Head of caudate nucleus (tissue), 42 donors: ENCODE measurements at regions not wholly inside any gene's neighbourhood (a gene's known extent, or its start where the extent isn't known, plus 50 kb on each side); places are given as distances from the start of the nearest gene placed in this dataset.

Source experiments
- DNase-seq, 42 donors: peaks; one replicate each; pipeline versions ENCODE4 v3.0.0 to v3.0.0-alpha.2; 2020 to 2021; ENCODE audit warnings: mixed read lengths in 7 of 42
- intact Hi-C: fragments of 100-400 bp; cut with DNase I; formaldehyde crosslinking; loops from one replicate; pipeline ENCODE4 v1.15.0; 2022

GRCh38 chr3:103082501-103082900, 647.7 kb downstream of the ZPLD1 start:
- no peak for DNase-seq
- intact Hi-C loops, result no loop called here

- DNase-seq, result no peak
- intact Hi-C loops, result no loop called here
These were observed 649.2 kb downstream of the ZPLD1 start for GRCh38 chr3:103083848-103084631.

- no peak for DNase-seq
- intact Hi-C loops, result no loop called here
These were observed 650.6 kb downstream of the ZPLD1 start for GRCh38 chr3:103085465-103085864.

GRCh38 chr3:103089758-103090157, 654.9 kb downstream of the ZPLD1 start:
- no peak for DNase-seq
- intact Hi-C loops, result no loop called here

GRCh38 chr3:103105206-103105605, 670.4 kb downstream of the ZPLD1 start:
- intact Hi-C loops, result no loop called here
- DNase-seq, result no peak

GRCh38 chr3:103112273-103112672, 677.5 kb downstream of the ZPLD1 start:
- no peak for DNase-seq
- intact Hi-C loops, result no loop called here

- intact Hi-C loops, result no loop called here
- DNase-seq, result no peak
These were observed 691.3 kb downstream of the ZPLD1 start for GRCh38 chr3:103126115-103126514.

- intact Hi-C loops, result no loop called here
- no peak for DNase-seq
These were observed 692.3 kb downstream of the ZPLD1 start for GRCh38 chr3:103127098-103127630.

GRCh38 chr3:103127737-103128136, 692.9 kb downstream of the ZPLD1 start:
- intact Hi-C loops, result no loop called here
- DNase-seq, result no peak

GRCh38 chr3:103134023-103134724, 699.4 kb downstream of the ZPLD1 start:
- intact Hi-C loops, result no loop called here

GRCh38 chr3:103136621-103137020, 701.8 kb downstream of the ZPLD1 start:
- intact Hi-C loops, result no loop called here
- no peak for DNase-seq

More at GRCh38 chr3:103134023-103134724, 699.4 kb downstream of the ZPLD1 start:
- no peak for DNase-seq

- intact Hi-C loops, result no loop called here
- DNase-seq, result no peak
These were observed 703.0 kb downstream of the ZPLD1 start for GRCh38 chr3:103137830-103138229.

- intact Hi-C loops, result no loop called here
- no peak for DNase-seq
These were observed 723.4 kb downstream of the ZPLD1 start for GRCh38 chr3:103158183-103158582.

- intact Hi-C loops, result no loop called here
- DNase-seq, result no peak
These were observed 732.1 kb downstream of the ZPLD1 start for GRCh38 chr3:103166890-103167289.

GRCh38 chr3:103167850-103168249, 733.0 kb downstream of the ZPLD1 start:
- no peak for DNase-seq
- intact Hi-C loops, result no loop called here

- intact Hi-C loops, result no loop called here
- no peak for DNase-seq
These were observed 734.5 kb downstream of the ZPLD1 start for GRCh38 chr3:103169289-103169688.

- intact Hi-C loops, result no loop called here
- DNase-seq, result no peak
These were observed 735.8 kb downstream of the ZPLD1 start for GRCh38 chr3:103170651-103171050.

GRCh38 chr3:103173940-103174339, 739.1 kb downstream of the ZPLD1 start:
- no peak for DNase-seq
- intact Hi-C loops, result no loop called here

- peak in 7 of 42 donors; percentile 2 to 60 (median 21) for DNase-seq
- intact Hi-C loops, result no loop called here
These were observed 746.3 kb downstream of the ZPLD1 start for GRCh38 chr3:103181160-103181559.

GRCh38 chr3:103184772-103185171, 750.0 kb downstream of the ZPLD1 start:
- DNase-seq, result no peak
- intact Hi-C loops, result no loop called here
